DND-41 (cell line): ENCODE measurements at regions not wholly inside any gene's neighbourhood (a gene's known extent, or its start where the extent isn't known, plus 50 kb on each side); places are given as distances from the start of the nearest gene placed in this dataset.

Experiments used
- ATAC-seq: fragments of 200-7000 bp; cut with Tn5 transposase; 3 replicates; pipeline ENCODE4 v1.9.1; 2021; ENCODE audit warnings: low read depth; ENCODE audit not compliant: insufficient read depth
- DNase-seq: peaks from one replicate; pipeline ENCODE4 v3.0.0-alpha.2; 2020
- H2AFZ ChIP-seq: 2 replicates; pipeline ENCODE4 v1.6.0; 2012; ENCODE audit warnings: low read depth, low read length
- H3K27ac ChIP-seq: 2 replicates; pipeline ENCODE4 v1.5.1; 2012; ENCODE audit warnings: low read length, inconsistent platforms
- H3K27me3 ChIP-seq: fragments of 200-600 bp; sonication (generic); 2 replicates; pipeline ENCODE4 v1.6.0; 2012; ENCODE audit warnings: low read length, mild to moderate bottlenecking, inconsistent platforms; ENCODE audit not compliant: insufficient read depth, poor library complexity
- H3K36me3 ChIP-seq: 2 replicates; pipeline ENCODE4 v1.5.1; 2012; ENCODE audit warnings: low read length, inconsistent platforms; ENCODE audit not compliant: insufficient read depth
- H3K4me1 ChIP-seq: 2 replicates; pipeline ENCODE4 v1.5.1; 2012; ENCODE audit warnings: mild to moderate bottlenecking, low read length; ENCODE audit not compliant: insufficient read depth
- H3K4me2 ChIP-seq: 2 replicates; pipeline ENCODE4 v1.6.0; 2012; ENCODE audit warnings: mild to moderate bottlenecking, moderate library complexity, low read length, inconsistent platforms; ENCODE audit not compliant: insufficient read depth
- H3K4me3 ChIP-seq, 2 experiments: fragments of 200-600 bp in 1 of 2; shearing (Covaris generic) in 1 of 2; 2 replicates each; pipeline ENCODE4 v1.5.1; 2012 to 2016; ENCODE audit warnings: inconsistent platforms in 2 of 2, low read length in 2 of 2, mild to moderate bottlenecking in 2 of 2, low read depth in 1 of 2, moderate library complexity in 1 of 2
- H3K79me2 ChIP-seq: 2 replicates; pipeline ENCODE4 v1.6.0; 2012; ENCODE audit warnings: low read length, inconsistent platforms; ENCODE audit not compliant: insufficient read depth
- H3K9ac ChIP-seq: 2 replicates; pipeline ENCODE4 v1.6.0; 2012; ENCODE audit warnings: low read depth, mild to moderate bottlenecking, inconsistent platforms, low read length, moderate library complexity
- H3K9me3 ChIP-seq: 2 replicates; pipeline ENCODE4 v1.5.1; 2012; ENCODE audit warnings: low read length, moderate library complexity, mild to moderate bottlenecking, inconsistent platforms; ENCODE audit not compliant: insufficient read depth, severe bottlenecking
- H4K20me1 ChIP-seq: 2 replicates; pipeline ENCODE4 v1.6.0; 2012; ENCODE audit warnings: low read length; ENCODE audit not compliant: insufficient read depth
- EZH2 ChIP-seq: IDR thresholded peaks from 3 replicates; pipeline ENCODE4 v1.6.1; 2012; ENCODE audit warnings: borderline replicate concordance, low read depth, mild to moderate bottlenecking, moderate library complexity, low read length, inconsistent platforms; ENCODE audit not compliant: severe bottlenecking
- TF ChIP-seq, protein P1 (sequence below): IDR thresholded peaks from 2 replicates; pipeline ENCODE4 v1.5.1; 2012; ENCODE audit warnings: borderline replicate concordance, low read length, moderate library complexity, mild to moderate bottlenecking; ENCODE audit not compliant: poor library complexity, severe bottlenecking; ENCODE audit errors: extremely low read depth

DNA sequence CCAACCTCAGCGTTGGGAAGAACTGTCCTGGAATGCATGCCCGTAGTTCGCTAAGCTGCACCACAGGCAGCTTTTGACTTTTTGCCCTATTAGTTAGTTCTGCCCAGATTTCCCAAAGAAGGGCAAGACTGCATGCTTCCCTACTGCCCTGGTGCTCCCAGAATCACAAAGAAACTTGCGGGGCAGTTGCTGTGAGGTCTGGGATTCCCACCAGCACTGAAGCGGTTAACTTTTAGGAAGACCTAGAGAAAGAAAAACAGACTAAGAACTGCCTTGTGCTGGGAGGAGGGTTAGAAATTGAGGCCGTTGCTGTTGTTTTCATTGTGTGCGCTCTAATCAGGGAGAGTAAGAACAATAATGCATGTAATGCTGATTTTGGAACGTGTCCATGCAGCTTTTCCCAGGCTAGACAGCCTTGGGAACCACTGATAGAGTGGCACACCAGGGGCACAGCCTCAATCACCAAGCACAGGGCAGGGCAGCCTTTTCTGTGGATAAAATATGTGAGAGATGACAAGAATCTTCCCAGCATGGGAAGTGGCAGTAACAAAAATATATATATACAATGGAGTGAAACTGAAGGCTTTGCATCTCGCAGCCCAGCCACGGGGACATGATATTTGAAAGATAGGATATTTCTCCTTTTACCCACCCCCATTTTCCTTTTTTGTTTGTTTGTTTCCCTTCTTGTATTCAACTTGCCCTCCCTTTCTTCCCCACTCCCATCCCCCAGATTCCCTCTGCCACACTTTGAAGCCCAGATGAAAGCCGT is 137.7 kb upstream of the HEY2 start:
- no peak for DNase-seq
- no peak overlapping the region for H3K9ac ChIP-seq

DNA sequence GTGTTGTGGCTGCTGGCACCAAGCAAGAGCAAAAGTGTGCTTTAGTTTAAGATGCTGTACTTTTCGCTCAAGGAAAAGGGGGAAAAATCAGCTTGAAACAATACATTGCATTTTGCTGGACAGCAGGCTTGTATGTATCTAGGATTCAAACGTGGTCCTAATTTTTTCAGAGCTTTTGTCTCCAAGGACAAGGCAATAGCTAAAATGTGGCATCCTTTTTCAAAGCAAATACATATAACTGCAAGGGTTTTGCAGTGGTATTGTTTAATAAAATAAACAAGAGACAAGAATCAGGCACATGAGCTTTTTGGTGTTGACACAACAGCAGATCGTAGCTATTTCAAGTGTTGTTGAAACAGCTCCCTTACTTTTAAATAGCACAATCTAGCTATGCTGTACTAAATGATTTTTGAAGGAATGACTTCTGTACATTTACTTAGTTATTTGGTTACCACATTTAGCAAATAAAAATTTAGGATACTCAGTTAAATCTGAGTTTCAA is 137.0 kb upstream of the HEY2 start:
- no peak for ATAC-seq
- no peak overlapping the region for H3K4me2 ChIP-seq
- H3K9ac ChIP-seq: no peak overlapping the region

More for the DNA sequence above, 137.7 kb upstream of the HEY2 start:
- Histone ChIP-seq H3K79me2 (no peaks in the 10 kb centered on the region), H3K4me2 (no peak overlapping the region), H3K4me3 (no peak overlapping the region), H3K27me3 (no peaks in the 10 kb centered on the region), H3K36me3 (no peaks in the 10 kb centered on the region), H4K20me1 (no peaks in the 10 kb centered on the region), H3K9me3 (no peaks in the 10 kb centered on the region), H3K4me1 (no peaks in the 10 kb centered on the region), H3K27ac (no peak overlapping the region), H2AFZ (no peak overlapping the region)
- ATAC-seq: no peak
- TF ChIP-seq, protein P1, sequence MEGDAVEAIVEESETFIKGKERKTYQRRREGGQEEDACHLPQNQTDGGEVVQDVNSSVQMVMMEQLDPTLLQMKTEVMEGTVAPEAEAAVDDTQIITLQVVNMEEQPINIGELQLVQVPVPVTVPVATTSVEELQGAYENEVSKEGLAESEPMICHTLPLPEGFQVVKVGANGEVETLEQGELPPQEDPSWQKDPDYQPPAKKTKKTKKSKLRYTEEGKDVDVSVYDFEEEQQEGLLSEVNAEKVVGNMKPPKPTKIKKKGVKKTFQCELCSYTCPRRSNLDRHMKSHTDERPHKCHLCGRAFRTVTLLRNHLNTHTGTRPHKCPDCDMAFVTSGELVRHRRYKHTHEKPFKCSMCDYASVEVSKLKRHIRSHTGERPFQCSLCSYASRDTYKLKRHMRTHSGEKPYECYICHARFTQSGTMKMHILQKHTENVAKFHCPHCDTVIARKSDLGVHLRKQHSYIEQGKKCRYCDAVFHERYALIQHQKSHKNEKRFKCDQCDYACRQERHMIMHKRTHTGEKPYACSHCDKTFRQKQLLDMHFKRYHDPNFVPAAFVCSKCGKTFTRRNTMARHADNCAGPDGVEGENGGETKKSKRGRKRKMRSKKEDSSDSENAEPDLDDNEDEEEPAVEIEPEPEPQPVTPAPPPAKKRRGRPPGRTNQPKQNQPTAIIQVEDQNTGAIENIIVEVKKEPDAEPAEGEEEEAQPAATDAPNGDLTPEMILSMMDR: no peak
- TF ChIP-seq EZH2: no peak

DNA sequence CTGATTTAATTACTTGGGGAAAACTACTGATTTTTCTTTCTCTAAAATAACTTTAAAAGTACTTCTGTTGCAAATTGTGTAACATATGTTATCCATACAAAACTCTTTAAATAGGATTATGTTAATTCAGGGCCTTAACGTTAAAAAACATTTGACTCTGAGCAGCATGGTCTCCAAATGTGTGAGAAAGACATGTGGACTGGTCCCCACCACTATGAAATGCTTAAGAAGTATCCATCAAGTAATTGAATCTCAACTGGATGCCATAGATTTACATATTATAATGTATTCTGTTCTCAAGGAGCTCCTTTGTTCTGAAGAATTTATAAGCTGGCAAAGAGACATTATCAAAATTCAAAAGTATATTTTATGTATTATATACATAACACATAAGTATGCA is 130.8 kb upstream of the HEY2 start:
- DNase-seq (no peak), ATAC-seq (no peak)
- H3K27ac ChIP-seq: no peak overlapping the region
- no peaks in the 10 kb centered on the region for H3K79me2 ChIP-seq
- H3K27me3 ChIP-seq: no peaks in the 10 kb centered on the region
- H4K20me1 ChIP-seq: no peaks in the 10 kb centered on the region
- H3K4me2 ChIP-seq: no peak overlapping the region
- no peak for TF ChIP-seq EZH2
- H3K4me3 ChIP-seq: no peak overlapping the region
- H3K9me3 ChIP-seq: no peaks in the 10 kb centered on the region
- H3K4me1 ChIP-seq: no peaks in the 10 kb centered on the region
- no peaks in the 10 kb centered on the region for H3K36me3 ChIP-seq
- no peak overlapping the region for H2AFZ ChIP-seq
- H3K9ac ChIP-seq: no peak overlapping the region

More for the DNA sequence above, 137.0 kb upstream of the HEY2 start:
- TF ChIP-seq EZH2: no peak
- TF ChIP-seq, protein P1: no peak
- H3K4me3 ChIP-seq: no peak overlapping the region
- no peak for DNase-seq
- H3K27me3 ChIP-seq: no peaks in the 10 kb centered on the region
- no peak overlapping the region for H3K27ac ChIP-seq
- no peaks in the 10 kb centered on the region for H3K9me3 ChIP-seq
- H2AFZ ChIP-seq: no peak overlapping the region
- H3K36me3 ChIP-seq: no peaks in the 10 kb centered on the region
- H3K4me1 ChIP-seq: no peaks in the 10 kb centered on the region
- no peaks in the 10 kb centered on the region for H4K20me1 ChIP-seq
- no peaks in the 10 kb centered on the region for H3K79me2 ChIP-seq

DNA sequence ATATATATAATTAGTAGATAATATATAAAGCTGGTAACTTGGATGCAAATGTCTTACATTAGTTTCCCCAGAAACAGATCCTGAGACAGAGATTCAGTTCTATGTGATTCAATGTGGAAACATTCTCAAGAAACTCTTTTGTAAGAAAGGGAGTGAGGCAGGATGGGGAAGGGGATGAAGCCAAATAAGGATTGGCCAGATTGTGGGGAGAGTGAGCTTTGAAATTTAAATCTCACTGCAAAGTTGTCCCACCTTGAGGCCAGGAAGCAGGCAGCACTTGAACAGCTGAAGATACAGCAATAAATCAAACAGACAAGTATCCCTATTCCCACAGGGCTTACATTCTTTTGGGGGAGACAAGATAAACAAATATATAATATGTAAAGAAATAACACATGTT is 126.3 kb upstream of the HEY2 start:
- no peaks in the 10 kb centered on the region for H3K4me1 ChIP-seq
- H3K79me2 ChIP-seq: no peaks in the 10 kb centered on the region
- H3K9ac ChIP-seq: no peak overlapping the region
- H3K36me3 ChIP-seq: no peaks in the 10 kb centered on the region
- no peaks in the 10 kb centered on the region for H4K20me1 ChIP-seq
- no peak overlapping the region for H3K4me2 ChIP-seq
- DNase-seq: no peak
- no peaks in the 10 kb centered on the region for H3K9me3 ChIP-seq
- H3K4me3 ChIP-seq: no peak overlapping the region
- peaks cover 4% of the 10 kb centered on the region for H3K27me3 ChIP-seq
- TF ChIP-seq, protein P1: no peak
- TF ChIP-seq EZH2: no peak
- no peak overlapping the region for H2AFZ ChIP-seq
- no peak overlapping the region for H3K27ac ChIP-seq
- no peak for ATAC-seq
